Naive thymus-derived CD4-positive, alpha-beta T cell (primary cell): ENCODE measurements at regions not wholly inside any gene's neighbourhood (a gene's known extent, or its start where the extent isn't known, plus 50 kb on each side); places are given as distances from the start of the nearest gene placed in this dataset.

Source experiments
- ATAC-seq: fragments of 150-1000 bp; cut with Tn5 transposase; 2 replicates; pipeline ENCODE4 v1.10.0; 2021; ENCODE audit warnings: mild to moderate bottlenecking, moderate library complexity
- CTCF ChIA-PET: fragments of 350-600 bp; sonication (Branson Sonifier 250); formaldehyde crosslinking; loops from one replicate; lab custom pipeline; 2021; ENCODE audit warnings: antibody characterized with exemption; lab: Charles Lee
- POLR2A ChIA-PET: fragments of 350-600 bp; sonication (Branson Sonifier 250); formaldehyde crosslinking; loops from one replicate; lab custom pipeline; 2021; ENCODE audit warnings: antibody characterized with exemption, inconsistent platforms; lab: Charles Lee
- DNase-seq, 9 donors: peaks; one replicate each; pipeline versions ENCODE4 v3.0.0 to v3.0.0-alpha.2; 2020 to 2022; ENCODE audit warnings: mixed read lengths in 1 of 9
- H3K27ac ChIP-seq: one replicate; pipeline ENCODE4 v1.7.0; 2013; ENCODE audit warnings: mild to moderate bottlenecking, low read depth, low read length, moderate library complexity
- H3K27me3 ChIP-seq, 2 donors: one replicate each; pipeline ENCODE4 v1.7.0; 2013; ENCODE audit warnings: low read length in 2 of 2, mild to moderate bottlenecking in 2 of 2, moderate library complexity in 2 of 2; ENCODE audit not compliant: control insufficient read depth in 2 of 2, insufficient read depth in 2 of 2
- H3K36me3 ChIP-seq, 3 experiments: 1 replicate in 2 of 3; 2 replicates in 1 of 3; pipeline ENCODE4 v1.7.0; 2013; ENCODE audit warnings: low read length in 3 of 3, mild to moderate bottlenecking in 3 of 3, moderate library complexity in 1 of 3; ENCODE audit not compliant: insufficient read depth in 3 of 3, control insufficient read depth in 2 of 3
- H3K4me1 ChIP-seq, 2 donors: one replicate each; pipeline ENCODE4 v1.7.0; 2013; ENCODE audit warnings: low read length in 2 of 2, mild to moderate bottlenecking in 2 of 2, moderate library complexity in 1 of 2; ENCODE audit not compliant: control insufficient read depth in 2 of 2, insufficient read depth in 2 of 2
- H3K4me3 ChIP-seq: 2 replicates; pipeline ENCODE4 v1.7.0; 2013; ENCODE audit warnings: mild to moderate bottlenecking, low read length
- H3K9me3 ChIP-seq, 3 experiments: 1 replicate in 2 of 3; 2 replicates in 1 of 3; pipeline ENCODE4 v1.7.0; 2013; ENCODE audit warnings: low read length in 3 of 3; ENCODE audit not compliant: control insufficient read depth in 2 of 3
- H3K27ac Mint-ChIP-seq, 9 donors: one replicate each; pipeline ENCODE4 v1.8.0; 2020 to 2022; ENCODE audit warnings: mixed read lengths in 9 of 9, mild to moderate bottlenecking in 8 of 9, moderate library complexity in 5 of 9, inconsistent platforms in 2 of 9
- H3K27me3 Mint-ChIP-seq, 5 donors: one replicate each; pipeline ENCODE4 v1.8.0; 2021 to 2022; ENCODE audit warnings: mixed read lengths in 5 of 5, mild to moderate bottlenecking in 1 of 5
- H3K36me3 Mint-ChIP-seq, 5 donors: one replicate each; pipeline ENCODE4 v1.8.0; 2020 to 2022; ENCODE audit warnings: mixed read lengths in 5 of 5, mild to moderate bottlenecking in 3 of 5, inconsistent platforms in 1 of 5
- H3K4me1 Mint-ChIP-seq, 7 donors: one replicate each; pipeline ENCODE4 v1.8.0; 2020 to 2022; ENCODE audit warnings: mixed read lengths in 7 of 7, mild to moderate bottlenecking in 3 of 7, inconsistent platforms in 1 of 7
- H3K4me3 Mint-ChIP-seq, 10 donors: one replicate each; pipeline ENCODE4 v1.8.0; 2020 to 2022; ENCODE audit warnings: mild to moderate bottlenecking in 10 of 10, mixed read lengths in 10 of 10, moderate library complexity in 6 of 10, inconsistent platforms in 2 of 10
- H3K9me3 Mint-ChIP-seq, 11 donors: one replicate each; pipeline ENCODE4 v1.8.0; 2020 to 2022; ENCODE audit warnings: mixed read lengths in 11 of 11, mild to moderate bottlenecking in 4 of 11, inconsistent platforms in 1 of 11, moderate library complexity in 1 of 11
- intact Hi-C, 2 donors: fragments of 100-400 bp; cut with micrococcal nuclease; formaldehyde crosslinking; loops; one replicate each; pipeline ENCODE4 v1.15.1; 2023

- H3K36me3 ChIP-seq = no peaks in the 10 kb centered on the region
- Mint-ChIP-seq H3K36me3 (no peaks in the 10 kb centered on the region), H3K9me3 (peaks cover 0 to 6% (median 0%) of the 10 kb centered on the region in 11 donors), H3K27ac (no peak overlapping the region), H3K27me3 (peaks cover 0 to 2% (median 0%) of the 10 kb centered on the region in 5 donors), H3K4me1 (peaks cover 0 to 11% (median 0%) of the 10 kb centered on the region in 7 donors), H3K4me3 (no peak overlapping the region)
- no peaks in the 10 kb centered on the region for H3K27me3 ChIP-seq
- no peaks in the 10 kb centered on the region for H3K4me1 ChIP-seq
- DNase-seq (no peak), ATAC-seq (peak; percentile 81)
- ChIA-PET POLR2A (no interaction called here), CTCF (no interaction called here)
- intact Hi-C loops = no loop called here
- H3K27ac ChIP-seq = no peak overlapping the region
- no peaks in the 10 kb centered on the region for H3K9me3 ChIP-seq
- no peak overlapping the region for H3K4me3 ChIP-seq
These were observed 1231.7 kb upstream of the ZEB2 start for GRCh38 chr2:145751629-145752028.

GRCh38 chr2:145751155-145751554 is 1231.2 kb upstream of the ZEB2 start:
- Mint-ChIP-seq H3K27me3 (peaks cover 0 to 2% (median 0%) of the 10 kb centered on the region in 5 donors), H3K36me3 (no peaks in the 10 kb centered on the region), H3K4me1 (peaks cover 0 to 11% (median 0%) of the 10 kb centered on the region in 7 donors), H3K9me3 (peaks cover 0 to 6% (median 0%) of the 10 kb centered on the region in 11 donors), H3K4me3 (no peak overlapping the region), H3K27ac (no peak overlapping the region)
- Histone ChIP-seq H3K4me1 (no peaks in the 10 kb centered on the region), H3K36me3 (no peaks in the 10 kb centered on the region), H3K27ac (no peak overlapping the region), H3K4me3 (no peak overlapping the region), H3K27me3 (no peaks in the 10 kb centered on the region), H3K9me3 (no peaks in the 10 kb centered on the region)
- CTCF ChIA-PET = no interaction called here
- POLR2A ChIA-PET = no interaction called here
- intact Hi-C loops = no loop called here
- DNase-seq = no peak
- ATAC-seq = no peak

GRCh38 chr2:145750612-145751011 is 1230.7 kb upstream of the ZEB2 start:
- H3K4me3 Mint-ChIP-seq = no peak overlapping the region
- no peak overlapping the region for H3K27ac ChIP-seq
- H3K4me1 Mint-ChIP-seq = peaks cover 0 to 11% (median 0%) of the 10 kb centered on the region in 7 donors
- no peaks in the 10 kb centered on the region for H3K36me3 Mint-ChIP-seq
- H3K4me3 ChIP-seq = no peak overlapping the region
- intact Hi-C loops = no loop called here
- ChIA-PET POLR2A (no interaction called here), CTCF (no interaction called here)
- H3K27ac Mint-ChIP-seq = no peak overlapping the region
- DNase-seq = no peak
- ATAC-seq = no peak
- peaks cover 0 to 6% (median 0%) of the 10 kb centered on the region in 11 donors for H3K9me3 Mint-ChIP-seq
- H3K9me3 ChIP-seq = no peaks in the 10 kb centered on the region
- no peaks in the 10 kb centered on the region for H3K36me3 ChIP-seq
- H3K4me1 ChIP-seq = no peaks in the 10 kb centered on the region
- H3K27me3 Mint-ChIP-seq = peaks cover 0 to 2% (median 0%) of the 10 kb centered on the region in 5 donors
- H3K27me3 ChIP-seq = no peaks in the 10 kb centered on the region

GRCh38 chr2:145750144-145750543 is 1230.2 kb upstream of the ZEB2 start:
- intact Hi-C loops = no loop called here
- no peaks in the 10 kb centered on the region for H3K9me3 ChIP-seq
- no peak overlapping the region for H3K27ac Mint-ChIP-seq
- peaks cover 0 to 6% (median 0%) of the 10 kb centered on the region in 11 donors for H3K9me3 Mint-ChIP-seq
- ChIA-PET POLR2A (no interaction called here), CTCF (no interaction called here)
- ATAC-seq = no peak
- H3K36me3 ChIP-seq = no peaks in the 10 kb centered on the region
- no peak overlapping the region for H3K4me3 ChIP-seq
- DNase-seq = no peak
- H3K36me3 Mint-ChIP-seq = no peaks in the 10 kb centered on the region
- no peaks in the 10 kb centered on the region for H3K4me1 ChIP-seq
- no peak overlapping the region for H3K4me3 Mint-ChIP-seq
- H3K27me3 ChIP-seq = no peaks in the 10 kb centered on the region
- H3K4me1 Mint-ChIP-seq = peaks cover 0 to 11% (median 0%) of the 10 kb centered on the region in 7 donors
- no peak overlapping the region for H3K27ac ChIP-seq
- H3K27me3 Mint-ChIP-seq = peaks cover 0 to 2% (median 0%) of the 10 kb centered on the region in 5 donors

GRCh38 chr2:145749556-145749955 is 1229.6 kb upstream of the ZEB2 start:
- intact Hi-C loops = no loop called here
- Mint-ChIP-seq H3K27me3 (peaks cover 0 to 2% (median 0%) of the 10 kb centered on the region in 5 donors), H3K4me1 (peaks cover 0 to 13% (median 0%) of the 10 kb centered on the region in 7 donors), H3K4me3 (no peak overlapping the region), H3K27ac (no peak overlapping the region), H3K9me3 (peaks cover 0 to 9% (median 0%) of the 10 kb centered on the region in 11 donors), H3K36me3 (no peaks in the 10 kb centered on the region)
- ATAC-seq = no peak
- H3K27ac ChIP-seq = no peak overlapping the region
- CTCF ChIA-PET = no interaction called here
- DNase-seq = no peak
- H3K9me3 ChIP-seq = no peaks in the 10 kb centered on the region
- H3K27me3 ChIP-seq = no peaks in the 10 kb centered on the region
- POLR2A ChIA-PET = no interaction called here
- no peaks in the 10 kb centered on the region for H3K36me3 ChIP-seq
- H3K4me3 ChIP-seq = no peak overlapping the region
- H3K4me1 ChIP-seq = no peaks in the 10 kb centered on the region

- DNase-seq (no peak), ATAC-seq (no peak)
- Mint-ChIP-seq H3K9me3 (peaks cover 0 to 9% (median 0%) of the 10 kb centered on the region in 11 donors), H3K27me3 (peaks cover 0 to 2% (median 0%) of the 10 kb centered on the region in 5 donors), H3K27ac (no peak overlapping the region), H3K36me3 (no peaks in the 10 kb centered on the region), H3K4me1 (peaks cover 0 to 13% (median 0%) of the 10 kb centered on the region in 7 donors), H3K4me3 (no peak overlapping the region)
- ChIA-PET CTCF (no interaction called here), POLR2A (no interaction called here)
- Histone ChIP-seq H3K9me3 (no peaks in the 10 kb centered on the region), H3K27ac (no peak overlapping the region), H3K4me3 (no peak overlapping the region), H3K4me1 (no peaks in the 10 kb centered on the region), H3K27me3 (no peaks in the 10 kb centered on the region), H3K36me3 (no peaks in the 10 kb centered on the region)
- intact Hi-C loops = no loop called here
These were observed 1229.0 kb upstream of the ZEB2 start for GRCh38 chr2:145748927-145749326.

- Mint-ChIP-seq H3K36me3 (no peaks in the 10 kb centered on the region), H3K4me3 (no peak overlapping the region), H3K27me3 (no peaks in the 10 kb centered on the region), H3K9me3 (peaks cover 0 to 9% (median 0%) of the 10 kb centered on the region in 11 donors), H3K27ac (no peak overlapping the region), H3K4me1 (peaks cover 0 to 13% (median 0%) of the 10 kb centered on the region in 7 donors)
- no peaks in the 10 kb centered on the region for H3K4me1 ChIP-seq
- POLR2A ChIA-PET = no interaction called here
- no peak for DNase-seq
- H3K4me3 ChIP-seq = no peak overlapping the region
- H3K36me3 ChIP-seq = no peaks in the 10 kb centered on the region
- CTCF ChIA-PET = no interaction called here
- ATAC-seq = no peak
- no peak overlapping the region for H3K27ac ChIP-seq
- no peaks in the 10 kb centered on the region for H3K9me3 ChIP-seq
- H3K27me3 ChIP-seq = no peaks in the 10 kb centered on the region
- intact Hi-C loops = no loop called here
These were observed 1227.8 kb upstream of the ZEB2 start for GRCh38 chr2:145747715-145748114.
